Suprapubic skin (tissue), 4 donors: ENCODE measurements at regions not wholly inside any gene's neighbourhood (a gene's known extent, or its start where the extent isn't known, plus 50 kb on each side); places are given as distances from the start of the nearest gene placed in this dataset.

Experiments used
- DNase-seq, 2 donors: peaks; one replicate each; pipeline ENCODE4 v3.0.0-alpha.2; 2019; ENCODE audit warnings: low spot score in 2 of 2
- H3K27ac ChIP-seq: fragments of 200-600 bp; sonication (generic); one replicate; pipeline ENCODE4 v1.5.1; 2019
- H3K27me3 ChIP-seq: fragments of 200-600 bp; sonication (generic); one replicate; pipeline ENCODE4 v1.5.1; 2019
- H3K36me3 ChIP-seq: fragments of 200-600 bp; sonication (generic); one replicate; pipeline ENCODE4 v1.5.1; 2019
- H3K4me1 ChIP-seq: fragments of 200-600 bp; sonication (generic); one replicate; pipeline ENCODE4 v1.5.1; 2019
- H3K4me3 ChIP-seq: fragments of 200-600 bp; sonication (generic); one replicate; pipeline ENCODE4 v1.5.1; 2019; ENCODE audit warnings: mild to moderate bottlenecking
- H3K9me3 ChIP-seq: fragments of 200-600 bp; sonication (generic); one replicate; pipeline ENCODE4 v1.5.1; 2019
- CTCF ChIP-seq, 2 donors: fragments of 200-600 bp in 1 of 2; fragments of 450-650 bp in 1 of 2; sonication (generic) in 1 of 2; IDR thresholded peaks; one replicate each; pipeline ENCODE4 v1.5.1; 2016 to 2019; ENCODE audit warnings: antibody characterized with exemption in 2 of 2, mild to moderate bottlenecking in 1 of 2, moderate library complexity in 1 of 2
- EP300 ChIP-seq: sonication (generic); formaldehyde crosslinking; IDR thresholded peaks from one replicate; pipeline ENCODE4 v1.6.1; 2017; ENCODE audit warnings: antibody characterized with exemption
- POLR2A ChIP-seq, 2 donors: fragments of 450-650 bp; IDR thresholded peaks; one replicate each; pipeline ENCODE4 v1.6.1; 2017; ENCODE audit warnings: antibody characterized with exemption in 2 of 2, mild to moderate bottlenecking in 2 of 2, moderate library complexity in 2 of 2
- POLR2AphosphoS5 ChIP-seq, 3 donors: sonication (generic); formaldehyde crosslinking; IDR thresholded peaks; one replicate each; pipeline ENCODE4 v1.6.1; 2017; ENCODE audit warnings: antibody characterized with exemption in 3 of 3
- WGBS: methylation state at CpG from one replicate; pipeline ENCODE4 v1.1.5; 2018; 5-methylcytosine and 5-hydroxymethylcytosine counted together

GRCh38 chr11:38577769-38578168 is 1979.7 kb upstream of the RAG2 start:
- H3K4me1 ChIP-seq = no peaks in the 10 kb centered on the region
- H3K36me3 ChIP-seq = no peaks in the 10 kb centered on the region
- no peak for DNase-seq
- H3K27ac ChIP-seq = no peak overlapping the region
- no peak overlapping the region for H3K4me3 ChIP-seq
- TF ChIP-seq EP300 (no peak), POLR2AphosphoS5 (IDR thresholded peaks at IDR 0.05) (no peak), POLR2A (IDR thresholded peaks at IDR 0.05) (no peak), CTCF (IDR thresholded peaks at IDR 0.05) (no peak)
- no peaks in the 10 kb centered on the region for H3K27me3 ChIP-seq
- peaks cover 15% of the 10 kb centered on the region for H3K9me3 ChIP-seq

GRCh38 chr11:38562562-38562961 is 1964.5 kb upstream of the RAG2 start:
- Histone ChIP-seq H3K4me3 (no peak overlapping the region), H3K27me3 (no peaks in the 10 kb centered on the region), H3K27ac (no peak overlapping the region), H3K4me1 (no peaks in the 10 kb centered on the region), H3K36me3 (no peaks in the 10 kb centered on the region), H3K9me3 (no peaks in the 10 kb centered on the region)
- 40% methylated on average over 3 of the region's 3 CpGs for WGBS
- no peak for DNase-seq
- TF ChIP-seq CTCF (IDR thresholded peaks at IDR 0.05) (no peak), POLR2A (IDR thresholded peaks at IDR 0.05) (no peak), EP300 (no peak), POLR2AphosphoS5 (IDR thresholded peaks at IDR 0.05) (no peak)

GRCh38 chr11:38553148-38553547 is 1955.1 kb upstream of the RAG2 start:
- no peak for TF ChIP-seq POLR2A (IDR thresholded peaks at IDR 0.05)
- TF ChIP-seq EP300 = no peak
- TF ChIP-seq CTCF (IDR thresholded peaks at IDR 0.05) = no peak
- TF ChIP-seq POLR2AphosphoS5 (IDR thresholded peaks at IDR 0.05) = no peak
- no peak for DNase-seq
- no peaks in the 10 kb centered on the region for H3K4me1 ChIP-seq
- no peaks in the 10 kb centered on the region for H3K27me3 ChIP-seq
- no peaks in the 10 kb centered on the region for H3K9me3 ChIP-seq
- WGBS = 49% methylated on average over 2 of the region's 2 CpGs
- H3K36me3 ChIP-seq = no peaks in the 10 kb centered on the region
- no peak overlapping the region for H3K4me3 ChIP-seq
- no peak overlapping the region for H3K27ac ChIP-seq

GRCh38 chr11:38547462-38547861 is 1949.4 kb upstream of the RAG2 start:
- WGBS = 35% methylated on average over 1 of the region's 1 CpG
- Histone ChIP-seq H3K36me3 (no peaks in the 10 kb centered on the region), H3K27me3 (no peaks in the 10 kb centered on the region), H3K9me3 (no peaks in the 10 kb centered on the region), H3K4me1 (no peaks in the 10 kb centered on the region), H3K27ac (no peak overlapping the region), H3K4me3 (no peak overlapping the region)
- TF ChIP-seq POLR2A (IDR thresholded peaks at IDR 0.05) (no peak), CTCF (IDR thresholded peaks at IDR 0.05) (no peak), POLR2AphosphoS5 (IDR thresholded peaks at IDR 0.05) (no peak), EP300 (no peak)
- no peak for DNase-seq

- Histone ChIP-seq H3K36me3 (no peaks in the 10 kb centered on the region), H3K4me3 (no peak overlapping the region), H3K9me3 (no peaks in the 10 kb centered on the region), H3K27ac (no peak overlapping the region), H3K27me3 (no peaks in the 10 kb centered on the region), H3K4me1 (no peaks in the 10 kb centered on the region)
- TF ChIP-seq EP300 = no peak
- no peak for TF ChIP-seq POLR2A (IDR thresholded peaks at IDR 0.05)
- no peak for TF ChIP-seq POLR2AphosphoS5 (IDR thresholded peaks at IDR 0.05)
- TF ChIP-seq CTCF (IDR thresholded peaks at IDR 0.05) = no peak
- no peak for DNase-seq
- 86% methylated on average over 3 of the region's 3 CpGs for WGBS
Observed at GRCh38 chr11:38543986-38544385, 1946.0 kb upstream of the RAG2 start.
